Vagina (tissue), 2 donors: ENCODE measurements at regions not wholly inside any gene's neighbourhood (a gene's known extent, or its start where the extent isn't known, plus 50 kb on each side); places are given as distances from the start of the nearest gene placed in this dataset.

Experiments
- DNase-seq, 2 donors: peaks; one replicate each; pipeline ENCODE4 v3.0.0-alpha.2; 2017; ENCODE audit errors: extremely low spot score in 2 of 2
- H3K27ac ChIP-seq: fragments of 200-600 bp; sonication (generic); one replicate; pipeline ENCODE4 v1.5.1; 2019
- H3K27me3 ChIP-seq: fragments of 200-600 bp; sonication (generic); one replicate; pipeline ENCODE4 v1.5.1; 2019
- H3K36me3 ChIP-seq, 2 donors: fragments of 200-600 bp; sonication (generic); one replicate each; pipeline ENCODE4 v1.5.1; 2017 to 2019
- H3K4me1 ChIP-seq: fragments of 200-600 bp; sonication (generic); one replicate; pipeline ENCODE4 v1.5.1; 2019
- H3K4me3 ChIP-seq, 2 donors: fragments of 200-600 bp; sonication (generic); 1 replicate in 1 of 2; 2 replicates in 1 of 2; pipeline ENCODE4 v1.5.1; 2016 to 2019
- H3K9me3 ChIP-seq: fragments of 200-600 bp; sonication (generic); one replicate; pipeline ENCODE4 v1.5.1; 2019
- CTCF ChIP-seq, 3 experiments: fragments of 450-650 bp in 2 of 3; fragments of 200-600 bp in 1 of 3; sonication (generic) in 1 of 3; IDR thresholded peaks; one replicate each; pipeline ENCODE4 v1.5.1; 2017 to 2019; ENCODE audit warnings: antibody characterized with exemption in 3 of 3, mild to moderate bottlenecking in 2 of 3, moderate library complexity in 2 of 3
- POLR2A ChIP-seq, 2 donors: fragments of 450-650 bp; IDR thresholded peaks; one replicate each; pipeline ENCODE4 v1.6.1; 2017; ENCODE audit warnings: antibody characterized with exemption in 2 of 2, mild to moderate bottlenecking in 2 of 2, moderate library complexity in 2 of 2
- POLR2AphosphoS5 ChIP-seq, 2 donors: sonication (generic); formaldehyde crosslinking; IDR thresholded peaks; one replicate each; pipeline ENCODE4 v1.9.0; 2017; ENCODE audit warnings: antibody characterized with exemption in 2 of 2, mild to moderate bottlenecking in 2 of 2, low read depth in 1 of 2; ENCODE audit not compliant: insufficient read depth in 1 of 2
- intact Hi-C: fragments of 100-400 bp; cut with DNase I; formaldehyde crosslinking; loops from one replicate; pipeline ENCODE4 v1.15.1; 2023

GRCh38 chr4:67236318-67236717 lies 309.0 kb downstream of the CENPC start:
- no peak for TF ChIP-seq POLR2A (IDR thresholded peaks at IDR 0.05)
- no peak for TF ChIP-seq POLR2AphosphoS5 (IDR thresholded peaks at IDR 0.05; ENCODE audit: insufficient read depth in 1 of 2, low read depth in 1 of 2)
- no peak for TF ChIP-seq CTCF (IDR thresholded peaks at IDR 0.05)
- H3K27ac ChIP-seq = no peak overlapping the region
- no peaks in the 10 kb centered on the region for H3K9me3 ChIP-seq
- intact Hi-C loops = no loop called here
- H3K27me3 ChIP-seq = no peaks in the 10 kb centered on the region
- no peaks in the 10 kb centered on the region for H3K36me3 ChIP-seq
- no peak overlapping the region for H3K4me3 ChIP-seq
- no peak for DNase-seq
- no peaks in the 10 kb centered on the region for H3K4me1 ChIP-seq

- no peak overlapping the region for H3K27ac ChIP-seq
- no peaks in the 10 kb centered on the region for H3K36me3 ChIP-seq
- no peak for DNase-seq
- intact Hi-C loops = no loop called here
- no peaks in the 10 kb centered on the region for H3K27me3 ChIP-seq
- TF ChIP-seq CTCF (IDR thresholded peaks at IDR 0.05) = no peak
- no peak for TF ChIP-seq POLR2A (IDR thresholded peaks at IDR 0.05)
- no peak for TF ChIP-seq POLR2AphosphoS5 (IDR thresholded peaks at IDR 0.05; ENCODE audit: insufficient read depth in 1 of 2, low read depth in 1 of 2)
- no peaks in the 10 kb centered on the region for H3K4me1 ChIP-seq
- H3K4me3 ChIP-seq = no peak overlapping the region
- H3K9me3 ChIP-seq = no peaks in the 10 kb centered on the region
These were observed 311.0 kb downstream of the CENPC start for GRCh38 chr4:67234296-67234695.

GRCh38 chr4:67229148-67229547 lies 316.2 kb downstream of the CENPC start:
- no peaks in the 10 kb centered on the region for H3K9me3 ChIP-seq
- no peaks in the 10 kb centered on the region for H3K27me3 ChIP-seq
- DNase-seq = no peak
- intact Hi-C loops = no loop called here
- no peaks in the 10 kb centered on the region for H3K4me1 ChIP-seq
- no peak overlapping the region for H3K4me3 ChIP-seq
- no peak overlapping the region for H3K27ac ChIP-seq
- H3K36me3 ChIP-seq = no peaks in the 10 kb centered on the region
- no peak for TF ChIP-seq CTCF (IDR thresholded peaks at IDR 0.05)
- no peak for TF ChIP-seq POLR2AphosphoS5 (IDR thresholded peaks at IDR 0.05; ENCODE audit: insufficient read depth in 1 of 2, low read depth in 1 of 2)
- TF ChIP-seq POLR2A (IDR thresholded peaks at IDR 0.05) = no peak

- no peak overlapping the region for H3K4me3 ChIP-seq
- H3K36me3 ChIP-seq = no peaks in the 10 kb centered on the region
- TF ChIP-seq POLR2AphosphoS5 (IDR thresholded peaks at IDR 0.05; ENCODE audit: insufficient read depth in 1 of 2, low read depth in 1 of 2) (no peak), POLR2A (IDR thresholded peaks at IDR 0.05) (no peak), CTCF (IDR thresholded peaks at IDR 0.05) (no peak)
- H3K27me3 ChIP-seq = no peaks in the 10 kb centered on the region
- no peak for DNase-seq
- H3K27ac ChIP-seq = no peak overlapping the region
- no peaks in the 10 kb centered on the region for H3K4me1 ChIP-seq
- intact Hi-C loops = no loop called here
- H3K9me3 ChIP-seq = no peaks in the 10 kb centered on the region
These were observed 324.4 kb downstream of the CENPC start for GRCh38 chr4:67220861-67221260.

- H3K4me3 ChIP-seq = no peak overlapping the region
- no peak for DNase-seq
- no peaks in the 10 kb centered on the region for H3K36me3 ChIP-seq
- no peaks in the 10 kb centered on the region for H3K9me3 ChIP-seq
- H3K4me1 ChIP-seq = no peaks in the 10 kb centered on the region
- H3K27ac ChIP-seq = no peak overlapping the region
- TF ChIP-seq POLR2A (IDR thresholded peaks at IDR 0.05) (no peak), CTCF (IDR thresholded peaks at IDR 0.05) (no peak), POLR2AphosphoS5 (IDR thresholded peaks at IDR 0.05; ENCODE audit: insufficient read depth in 1 of 2, low read depth in 1 of 2) (no peak)
- intact Hi-C loops = no loop called here
- no peaks in the 10 kb centered on the region for H3K27me3 ChIP-seq
These were observed 326.4 kb downstream of the CENPC start for GRCh38 chr4:67218883-67219282.
